ENCODE measurements at regions not wholly inside any gene's neighbourhood (a gene's known extent, or its start where the extent isn't known, plus 50 kb on each side); places are given as distances from the start of the nearest gene placed in this dataset.

DNA sequence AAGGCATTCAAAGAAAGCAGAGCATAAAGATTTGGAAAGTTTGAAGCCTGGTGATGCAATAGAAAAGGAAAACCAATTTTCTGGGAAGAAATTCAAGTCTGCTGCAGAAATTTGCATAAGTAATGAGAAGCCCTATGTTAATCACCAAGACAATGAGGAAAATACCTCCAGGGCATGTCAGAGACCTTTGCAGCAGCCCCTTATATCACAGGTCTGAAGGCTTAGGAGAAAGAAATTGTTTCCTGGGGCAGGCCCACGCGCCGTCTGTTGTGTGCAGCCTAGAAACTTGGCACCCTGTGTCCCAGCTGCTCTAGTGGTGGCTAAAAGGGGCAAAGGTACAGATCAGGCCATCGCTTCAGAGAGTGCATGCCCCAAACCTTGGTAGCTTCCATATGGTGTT lies 495.3 kb upstream of the CDH6 start:
- TF ChIP-seq, protein P1, sequence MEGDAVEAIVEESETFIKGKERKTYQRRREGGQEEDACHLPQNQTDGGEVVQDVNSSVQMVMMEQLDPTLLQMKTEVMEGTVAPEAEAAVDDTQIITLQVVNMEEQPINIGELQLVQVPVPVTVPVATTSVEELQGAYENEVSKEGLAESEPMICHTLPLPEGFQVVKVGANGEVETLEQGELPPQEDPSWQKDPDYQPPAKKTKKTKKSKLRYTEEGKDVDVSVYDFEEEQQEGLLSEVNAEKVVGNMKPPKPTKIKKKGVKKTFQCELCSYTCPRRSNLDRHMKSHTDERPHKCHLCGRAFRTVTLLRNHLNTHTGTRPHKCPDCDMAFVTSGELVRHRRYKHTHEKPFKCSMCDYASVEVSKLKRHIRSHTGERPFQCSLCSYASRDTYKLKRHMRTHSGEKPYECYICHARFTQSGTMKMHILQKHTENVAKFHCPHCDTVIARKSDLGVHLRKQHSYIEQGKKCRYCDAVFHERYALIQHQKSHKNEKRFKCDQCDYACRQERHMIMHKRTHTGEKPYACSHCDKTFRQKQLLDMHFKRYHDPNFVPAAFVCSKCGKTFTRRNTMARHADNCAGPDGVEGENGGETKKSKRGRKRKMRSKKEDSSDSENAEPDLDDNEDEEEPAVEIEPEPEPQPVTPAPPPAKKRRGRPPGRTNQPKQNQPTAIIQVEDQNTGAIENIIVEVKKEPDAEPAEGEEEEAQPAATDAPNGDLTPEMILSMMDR (IDR thresholded peaks at IDR 0.05; ENCODE audit: insufficient read depth, low read length): no peak
- TF ChIP-seq, protein P2, sequence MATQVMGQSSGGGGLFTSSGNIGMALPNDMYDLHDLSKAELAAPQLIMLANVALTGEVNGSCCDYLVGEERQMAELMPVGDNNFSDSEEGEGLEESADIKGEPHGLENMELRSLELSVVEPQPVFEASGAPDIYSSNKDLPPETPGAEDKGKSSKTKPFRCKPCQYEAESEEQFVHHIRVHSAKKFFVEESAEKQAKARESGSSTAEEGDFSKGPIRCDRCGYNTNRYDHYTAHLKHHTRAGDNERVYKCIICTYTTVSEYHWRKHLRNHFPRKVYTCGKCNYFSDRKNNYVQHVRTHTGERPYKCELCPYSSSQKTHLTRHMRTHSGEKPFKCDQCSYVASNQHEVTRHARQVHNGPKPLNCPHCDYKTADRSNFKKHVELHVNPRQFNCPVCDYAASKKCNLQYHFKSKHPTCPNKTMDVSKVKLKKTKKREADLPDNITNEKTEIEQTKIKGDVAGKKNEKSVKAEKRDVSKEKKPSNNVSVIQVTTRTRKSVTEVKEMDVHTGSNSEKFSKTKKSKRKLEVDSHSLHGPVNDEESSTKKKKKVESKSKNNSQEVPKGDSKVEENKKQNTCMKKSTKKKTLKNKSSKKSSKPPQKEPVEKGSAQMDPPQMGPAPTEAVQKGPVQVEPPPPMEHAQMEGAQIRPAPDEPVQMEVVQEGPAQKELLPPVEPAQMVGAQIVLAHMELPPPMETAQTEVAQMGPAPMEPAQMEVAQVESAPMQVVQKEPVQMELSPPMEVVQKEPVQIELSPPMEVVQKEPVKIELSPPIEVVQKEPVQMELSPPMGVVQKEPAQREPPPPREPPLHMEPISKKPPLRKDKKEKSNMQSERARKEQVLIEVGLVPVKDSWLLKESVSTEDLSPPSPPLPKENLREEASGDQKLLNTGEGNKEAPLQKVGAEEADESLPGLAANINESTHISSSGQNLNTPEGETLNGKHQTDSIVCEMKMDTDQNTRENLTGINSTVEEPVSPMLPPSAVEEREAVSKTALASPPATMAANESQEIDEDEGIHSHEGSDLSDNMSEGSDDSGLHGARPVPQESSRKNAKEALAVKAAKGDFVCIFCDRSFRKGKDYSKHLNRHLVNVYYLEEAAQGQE (IDR thresholded peaks at IDR 0.05; ENCODE audit: insufficient replicate concordance, low read depth): no peak
- no peak for TF ChIP-seq POLR2AphosphoS5 (IDR thresholded peaks at IDR 0.05; ENCODE audit: low read depth)

Measured in HL-60 (cell line).